HepG2 (cell line): ENCODE measurements at regions not wholly inside any gene's neighbourhood (a gene's known extent, or its start where the extent isn't known, plus 50 kb on each side); places are given as distances from the start of the nearest gene placed in this dataset.

ENCODE experiments used
- CBFB ChIP-seq: sonication (generic); formaldehyde crosslinking; IDR thresholded peaks from 2 replicates; pipeline ENCODE4 v1.4.0; 2020; ENCODE audit warnings: missing genetic modification reagents
- ETV5 ChIP-seq: IDR thresholded peaks from 2 replicates; pipeline ENCODE4 v1.6.1; 2018; ENCODE audit warnings: missing biosample characterization, missing genetic modification reagents, inconsistent platforms, borderline replicate concordance
- HOXA3 ChIP-seq: sonication (generic); formaldehyde crosslinking; IDR thresholded peaks from 2 replicates; pipeline ENCODE4 v1.5.0; 2020; ENCODE audit warnings: missing genetic modification reagents
- LCORL ChIP-seq, 2 experiments: fragments of 450-650 bp in 1 of 2; sonication (generic) in 1 of 2; formaldehyde crosslinking in 1 of 2; IDR thresholded peaks; 2 replicates each; pipeline versions ENCODE4 v1.5.0 to v1.6.1; 2017 to 2020; ENCODE audit warnings: antibody characterized with exemption in 1 of 2, missing genetic modification reagents in 1 of 2
- MLLT10 ChIP-seq: sonication (generic); formaldehyde crosslinking; IDR thresholded peaks from 2 replicates; pipeline ENCODE4 v1.4.0; 2020; ENCODE audit warnings: missing genetic modification reagents
- MTF2 ChIP-seq: sonication (generic); formaldehyde crosslinking; IDR thresholded peaks from 2 replicates; pipeline ENCODE4 v1.5.0; 2020; ENCODE audit warnings: missing genetic modification reagents, borderline replicate concordance
- NFIC ChIP-seq: IDR thresholded peaks from 2 replicates; pipeline ENCODE4 v1.6.1; 2012; ENCODE audit warnings: mild to moderate bottlenecking, low read length, inconsistent platforms
- YY1 ChIP-seq: IDR thresholded peaks from 2 replicates; pipeline ENCODE4 v1.6.1; 2011; ENCODE audit warnings: low read length, low read depth, moderate library complexity, mild to moderate bottlenecking; ENCODE audit not compliant: insufficient read depth, insufficient replicate concordance
- ZFP36 ChIP-seq: fragments of 150-350 bp; IDR thresholded peaks from 2 replicates; pipeline ENCODE4 v1.6.1; 2018; ENCODE audit warnings: borderline replicate concordance, low read length, low read depth; ENCODE audit not compliant: partially characterized antibody
- ZFY ChIP-seq: sonication (generic); formaldehyde crosslinking; IDR thresholded peaks from 2 replicates; pipeline ENCODE4 v1.4.0; 2020; ENCODE audit warnings: missing genetic modification reagents
- ZNF263 ChIP-seq: sonication (generic); formaldehyde crosslinking; IDR thresholded peaks from 2 replicates; pipeline ENCODE4 v1.4.0; 2020; ENCODE audit warnings: missing genetic modification reagents
- ZNF343 ChIP-seq: sonication (generic); formaldehyde crosslinking; IDR thresholded peaks from 2 replicates; pipeline ENCODE4 v1.4.0; 2020; ENCODE audit warnings: mild to moderate bottlenecking, missing genetic modification reagents
- ZNF407 ChIP-seq: sonication (generic); formaldehyde crosslinking; IDR thresholded peaks from one replicate; pipeline ENCODE4 v1.5.1; 2020; ENCODE audit warnings: mild to moderate bottlenecking, missing genetic modification reagents; ENCODE audit errors: not compliant biosample characterization
- ZNF776 ChIP-seq: sonication (generic); formaldehyde crosslinking; IDR thresholded peaks from 2 replicates; pipeline ENCODE4 v1.4.0; 2020; ENCODE audit warnings: mild to moderate bottlenecking, missing genetic modification reagents
- ZSCAN25 ChIP-seq: sonication (generic); formaldehyde crosslinking; IDR thresholded peaks from 2 replicates; pipeline ENCODE4 v1.8.0; 2022; ENCODE audit warnings: mild to moderate bottlenecking, missing genetic modification reagents
- TF ChIP-seq, protein P1 (sequence below): sonication (generic); formaldehyde crosslinking; conservative IDR thresholded peaks from 2 replicates; pipeline ENCODE4 v1.4.0; 2020; ENCODE audit warnings: mild to moderate bottlenecking, missing genetic modification reagents, moderate library complexity
- TF ChIP-seq, protein P2 (sequence below): sonication (generic); formaldehyde crosslinking; IDR thresholded peaks from 2 replicates; pipeline ENCODE4 v1.4.0; 2020; ENCODE audit warnings: low read depth, mild to moderate bottlenecking, missing genetic modification reagents

GRCh38 chr17:77086433-77087010, 54.2 kb upstream of the SEC14L1 start (continued):
- TF ChIP-seq ZNF407 (no peak), YY1 (peak; percentile 33), ZNF263 (CRISPR knock-in tag) (no peak), ZSCAN25 (CRISPR knock-in tag) (peak; percentile 98), HOXA3 (CRISPR knock-in tag) (0 out of 2 replicates have a peak, but pooled peaks have one; percentile 20), LCORL (IDR thresholded peaks at IDR 0.05) (no peak), LCORL (CRISPR knock-in tag; IDR thresholded peaks at IDR 0.05) (peak; percentile 42; the same call in 1 of the 2 replicates), ZNF343 (no peak), ZFP36 (peak; percentile 31), MLLT10 (no peak), ZNF776 (CRISPR knock-in tag) (no peak), NFIC (no peak), ZFY (CRISPR knock-in tag) (no peak), MTF2 (no peak), CBFB (CRISPR knock-in tag) (peak; percentile 60; the same call in 1 of the 2 replicates), ETV5 (CRISPR knock-in tag) (peak; percentile 16; the same call in 1 of the 2 replicates)
- TF ChIP-seq, protein P1, sequence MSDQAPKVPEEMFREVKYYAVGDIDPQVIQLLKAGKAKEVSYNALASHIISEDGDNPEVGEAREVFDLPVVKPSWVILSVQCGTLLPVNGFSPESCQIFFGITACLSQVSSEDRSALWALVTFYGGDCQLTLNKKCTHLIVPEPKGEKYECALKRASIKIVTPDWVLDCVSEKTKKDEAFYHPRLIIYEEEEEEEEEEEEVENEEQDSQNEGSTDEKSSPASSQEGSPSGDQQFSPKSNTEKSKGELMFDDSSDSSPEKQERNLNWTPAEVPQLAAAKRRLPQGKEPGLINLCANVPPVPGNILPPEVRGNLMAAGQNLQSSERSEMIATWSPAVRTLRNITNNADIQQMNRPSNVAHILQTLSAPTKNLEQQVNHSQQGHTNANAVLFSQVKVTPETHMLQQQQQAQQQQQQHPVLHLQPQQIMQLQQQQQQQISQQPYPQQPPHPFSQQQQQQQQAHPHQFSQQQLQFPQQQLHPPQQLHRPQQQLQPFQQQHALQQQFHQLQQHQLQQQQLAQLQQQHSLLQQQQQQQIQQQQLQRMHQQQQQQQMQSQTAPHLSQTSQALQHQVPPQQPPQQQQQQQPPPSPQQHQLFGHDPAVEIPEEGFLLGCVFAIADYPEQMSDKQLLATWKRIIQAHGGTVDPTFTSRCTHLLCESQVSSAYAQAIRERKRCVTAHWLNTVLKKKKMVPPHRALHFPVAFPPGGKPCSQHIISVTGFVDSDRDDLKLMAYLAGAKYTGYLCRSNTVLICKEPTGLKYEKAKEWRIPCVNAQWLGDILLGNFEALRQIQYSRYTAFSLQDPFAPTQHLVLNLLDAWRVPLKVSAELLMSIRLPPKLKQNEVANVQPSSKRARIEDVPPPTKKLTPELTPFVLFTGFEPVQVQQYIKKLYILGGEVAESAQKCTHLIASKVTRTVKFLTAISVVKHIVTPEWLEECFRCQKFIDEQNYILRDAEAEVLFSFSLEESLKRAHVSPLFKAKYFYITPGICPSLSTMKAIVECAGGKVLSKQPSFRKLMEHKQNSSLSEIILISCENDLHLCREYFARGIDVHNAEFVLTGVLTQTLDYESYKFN (CRISPR knock-in tag), result no peak
- TF ChIP-seq, protein P2, sequence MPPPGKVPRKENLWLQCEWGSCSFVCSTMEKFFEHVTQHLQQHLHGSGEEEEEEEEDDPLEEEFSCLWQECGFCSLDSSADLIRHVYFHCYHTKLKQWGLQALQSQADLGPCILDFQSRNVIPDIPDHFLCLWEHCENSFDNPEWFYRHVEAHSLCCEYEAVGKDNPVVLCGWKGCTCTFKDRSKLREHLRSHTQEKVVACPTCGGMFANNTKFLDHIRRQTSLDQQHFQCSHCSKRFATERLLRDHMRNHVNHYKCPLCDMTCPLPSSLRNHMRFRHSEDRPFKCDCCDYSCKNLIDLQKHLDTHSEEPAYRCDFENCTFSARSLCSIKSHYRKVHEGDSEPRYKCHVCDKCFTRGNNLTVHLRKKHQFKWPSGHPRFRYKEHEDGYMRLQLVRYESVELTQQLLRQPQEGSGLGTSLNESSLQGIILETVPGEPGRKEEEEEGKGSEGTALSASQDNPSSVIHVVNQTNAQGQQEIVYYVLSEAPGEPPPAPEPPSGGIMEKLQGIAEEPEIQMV (CRISPR knock-in tag), result no peak
